ENCODE measurements at regions not wholly inside any gene's neighbourhood (a gene's known extent, or its start where the extent isn't known, plus 50 kb on each side); places are given as distances from the start of the nearest gene placed in this dataset.

DNA sequence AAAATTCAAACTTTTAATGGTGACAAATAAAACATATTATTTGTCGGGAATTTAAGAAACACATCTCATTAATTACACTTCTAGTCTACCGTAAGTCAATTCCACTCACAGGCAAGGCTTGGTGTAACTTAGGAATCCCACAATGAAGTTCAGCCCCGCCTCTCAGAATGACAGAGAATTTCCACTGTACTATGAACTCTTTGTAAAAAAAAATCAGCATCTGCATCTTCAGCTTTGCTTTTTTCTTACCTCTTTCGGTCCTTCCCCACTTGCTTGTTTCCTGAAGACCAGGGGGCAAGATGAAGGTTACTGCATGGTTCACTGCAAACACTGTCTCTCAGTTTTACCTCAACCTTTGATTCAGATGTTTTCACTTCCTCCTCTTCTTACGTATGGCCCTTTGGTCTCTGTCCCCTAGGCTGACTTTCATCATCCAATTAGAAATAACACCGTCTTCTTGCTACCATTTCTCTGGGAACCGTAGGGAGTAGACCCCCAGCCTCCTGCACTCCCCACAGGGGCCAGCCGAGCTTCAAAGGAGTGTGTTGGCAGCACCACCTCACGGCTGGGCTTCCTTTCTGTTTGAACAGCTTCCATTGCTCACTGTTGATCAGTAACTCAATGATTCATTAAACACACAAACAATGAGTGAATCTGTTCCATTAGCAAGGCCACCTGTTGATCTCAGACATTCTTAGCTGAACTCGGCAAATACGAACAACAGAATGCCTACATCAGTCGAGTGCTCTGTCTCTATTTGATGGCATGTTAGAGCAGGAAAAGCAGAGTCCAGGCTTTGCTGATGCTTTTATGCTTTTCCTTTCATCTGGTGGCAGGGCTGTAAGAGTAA lies 343.0 kb downstream of the BMP4 start (continued):
- TF ChIP-seq, protein P1, sequence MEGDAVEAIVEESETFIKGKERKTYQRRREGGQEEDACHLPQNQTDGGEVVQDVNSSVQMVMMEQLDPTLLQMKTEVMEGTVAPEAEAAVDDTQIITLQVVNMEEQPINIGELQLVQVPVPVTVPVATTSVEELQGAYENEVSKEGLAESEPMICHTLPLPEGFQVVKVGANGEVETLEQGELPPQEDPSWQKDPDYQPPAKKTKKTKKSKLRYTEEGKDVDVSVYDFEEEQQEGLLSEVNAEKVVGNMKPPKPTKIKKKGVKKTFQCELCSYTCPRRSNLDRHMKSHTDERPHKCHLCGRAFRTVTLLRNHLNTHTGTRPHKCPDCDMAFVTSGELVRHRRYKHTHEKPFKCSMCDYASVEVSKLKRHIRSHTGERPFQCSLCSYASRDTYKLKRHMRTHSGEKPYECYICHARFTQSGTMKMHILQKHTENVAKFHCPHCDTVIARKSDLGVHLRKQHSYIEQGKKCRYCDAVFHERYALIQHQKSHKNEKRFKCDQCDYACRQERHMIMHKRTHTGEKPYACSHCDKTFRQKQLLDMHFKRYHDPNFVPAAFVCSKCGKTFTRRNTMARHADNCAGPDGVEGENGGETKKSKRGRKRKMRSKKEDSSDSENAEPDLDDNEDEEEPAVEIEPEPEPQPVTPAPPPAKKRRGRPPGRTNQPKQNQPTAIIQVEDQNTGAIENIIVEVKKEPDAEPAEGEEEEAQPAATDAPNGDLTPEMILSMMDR (IDR thresholded peaks at IDR 0.05) = no peak; the same call in 2 of the 3 replicates
- TF ChIP-seq KDM1A (IDR thresholded peaks at IDR 0.05; ENCODE audit: low read depth) (no peak), FOXS1 (CRISPR knock-in tag; IDR thresholded peaks at IDR 0.05) (no peak), ATOH8 (CRISPR knock-in tag; IDR thresholded peaks at IDR 0.05; ENCODE audit: low read depth) (peak; percentile 97), JUNB (IDR thresholded peaks at IDR 0.05) (peak; percentile 95), CHD4 (IDR thresholded peaks at IDR 0.05; ENCODE audit: borderline replicate concordance) (no peak), CHD2 (IDR thresholded peaks at IDR 0.05; ENCODE audit: low read length, partially characterized antibody) (no peak), GATA3 (IDR thresholded peaks at IDR 0.05; ENCODE audit: borderline replicate concordance) (peak; percentile 96), MAZ (IDR thresholded peaks at IDR 0.05; ENCODE audit: borderline replicate concordance, low read depth, low read length) (no peak), EP300 (IDR thresholded peaks at IDR 0.05) (peak; percentile 84 to 93; a peak in 4 of 5 replicates), ESRRA (IDR thresholded peaks at IDR 0.05; ENCODE audit: borderline replicate concordance, low read length) (no peak), EHF (CRISPR knock-in tag; IDR thresholded peaks at IDR 0.05) (no peak), ZFP36 (IDR thresholded peaks at IDR 0.05; ENCODE audit: borderline replicate concordance, partially characterized antibody) (no peak), ZNF302 (CRISPR knock-in tag; IDR thresholded peaks at IDR 0.05) (no peak), NR3C1 (IDR thresholded peaks at IDR 0.05) (no peak), POLR2A (IDR thresholded peaks at IDR 0.05; ENCODE audit: low read length) (no peak), FOSB (CRISPR knock-in tag; IDR thresholded peaks at IDR 0.05) (no peak), FOSL2 (IDR thresholded peaks at IDR 0.05) (peak; percentile 96), FOSL2 (CRISPR knock-in tag; IDR thresholded peaks at IDR 0.05) (peak; percentile 98), RARB (CRISPR knock-in tag; IDR thresholded peaks at IDR 0.05) (0 out of 2 replicates have a peak, but pooled peaks have one; percentile 54), RAD21 (conservative IDR thresholded peaks at IDR 0.05 in 1 of 2, IDR thresholded peaks at IDR 0.05 in 1 of 2) (peak; percentile 52 to 74), USF2 (IDR thresholded peaks at IDR 0.05) (no peak), TFCP2L1 (CRISPR knock-in tag; IDR thresholded peaks at IDR 0.05) (no peak), ZSCAN20 (CRISPR knock-in tag; IDR thresholded peaks at IDR 0.05) (no peak), REST (IDR thresholded peaks at IDR 0.05) (no peak), CBX8 (IDR thresholded peaks at IDR 0.05) (no peak), CEBPB (IDR thresholded peaks at IDR 0.05) (peak in 1 of 2 experiments; percentile 49; a peak in 3 of 4 replicates), SMC3 (IDR thresholded peaks at IDR 0.05) (peak; percentile 65)
- TF ChIP-seq, protein P2, sequence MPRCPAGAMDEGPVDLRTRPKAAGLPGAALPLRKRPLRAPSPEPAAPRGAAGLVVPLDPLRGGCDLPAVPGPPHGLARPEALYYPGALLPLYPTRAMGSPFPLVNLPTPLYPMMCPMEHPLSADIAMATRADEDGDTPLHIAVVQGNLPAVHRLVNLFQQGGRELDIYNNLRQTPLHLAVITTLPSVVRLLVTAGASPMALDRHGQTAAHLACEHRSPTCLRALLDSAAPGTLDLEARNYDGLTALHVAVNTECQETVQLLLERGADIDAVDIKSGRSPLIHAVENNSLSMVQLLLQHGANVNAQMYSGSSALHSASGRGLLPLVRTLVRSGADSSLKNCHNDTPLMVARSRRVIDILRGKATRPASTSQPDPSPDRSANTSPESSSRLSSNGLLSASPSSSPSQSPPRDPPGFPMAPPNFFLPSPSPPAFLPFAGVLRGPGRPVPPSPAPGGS (IDR thresholded peaks at IDR 0.05) = peak; percentile 61; the same call in 1 of the 3 replicates
- TF ChIP-seq, protein P3, sequence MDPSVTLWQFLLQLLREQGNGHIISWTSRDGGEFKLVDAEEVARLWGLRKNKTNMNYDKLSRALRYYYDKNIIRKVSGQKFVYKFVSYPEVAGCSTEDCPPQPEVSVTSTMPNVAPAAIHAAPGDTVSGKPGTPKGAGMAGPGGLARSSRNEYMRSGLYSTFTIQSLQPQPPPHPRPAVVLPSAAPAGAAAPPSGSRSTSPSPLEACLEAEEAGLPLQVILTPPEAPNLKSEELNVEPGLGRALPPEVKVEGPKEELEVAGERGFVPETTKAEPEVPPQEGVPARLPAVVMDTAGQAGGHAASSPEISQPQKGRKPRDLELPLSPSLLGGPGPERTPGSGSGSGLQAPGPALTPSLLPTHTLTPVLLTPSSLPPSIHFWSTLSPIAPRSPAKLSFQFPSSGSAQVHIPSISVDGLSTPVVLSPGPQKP (IDR thresholded peaks at IDR 0.05; ENCODE audit: low read depth, low read length) = no peak
- TF ChIP-seq, protein P4, sequence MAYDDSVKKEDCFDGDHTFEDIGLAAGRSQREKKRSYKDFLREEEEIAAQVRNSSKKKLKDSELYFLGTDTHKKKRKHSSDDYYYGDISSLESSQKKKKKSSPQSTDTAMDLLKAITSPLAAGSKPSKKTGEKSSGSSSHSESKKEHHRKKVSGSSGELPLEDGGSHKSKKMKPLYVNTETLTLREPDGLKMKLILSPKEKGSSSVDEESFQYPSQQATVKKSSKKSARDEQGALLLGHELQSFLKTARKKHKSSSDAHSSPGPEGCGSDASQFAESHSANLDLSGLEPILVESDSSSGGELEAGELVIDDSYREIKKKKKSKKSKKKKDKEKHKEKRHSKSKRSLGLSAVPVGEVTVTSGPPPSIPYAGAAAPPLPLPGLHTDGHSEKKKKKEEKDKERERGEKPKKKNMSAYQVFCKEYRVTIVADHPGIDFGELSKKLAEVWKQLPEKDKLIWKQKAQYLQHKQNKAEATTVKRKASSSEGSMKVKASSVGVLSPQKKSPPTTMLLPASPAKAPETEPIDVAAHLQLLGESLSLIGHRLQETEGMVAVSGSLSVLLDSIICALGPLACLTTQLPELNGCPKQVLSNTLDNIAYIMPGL (CRISPR knock-in tag; IDR thresholded peaks at IDR 0.05; ENCODE audit: borderline replicate concordance) = no peak

Measured in A549 (cell line).